ENCODE measurements at regions not wholly inside any gene's neighbourhood (a gene's known extent, or its start where the extent isn't known, plus 50 kb on each side); places are given as distances from the start of the nearest gene placed in this dataset.
"Not testable (repeated sequence)": the region's sequence is repeated elsewhere in the genome, so short reads cannot be mapped to it uniquely, and the experiment has no call there.

DNA sequence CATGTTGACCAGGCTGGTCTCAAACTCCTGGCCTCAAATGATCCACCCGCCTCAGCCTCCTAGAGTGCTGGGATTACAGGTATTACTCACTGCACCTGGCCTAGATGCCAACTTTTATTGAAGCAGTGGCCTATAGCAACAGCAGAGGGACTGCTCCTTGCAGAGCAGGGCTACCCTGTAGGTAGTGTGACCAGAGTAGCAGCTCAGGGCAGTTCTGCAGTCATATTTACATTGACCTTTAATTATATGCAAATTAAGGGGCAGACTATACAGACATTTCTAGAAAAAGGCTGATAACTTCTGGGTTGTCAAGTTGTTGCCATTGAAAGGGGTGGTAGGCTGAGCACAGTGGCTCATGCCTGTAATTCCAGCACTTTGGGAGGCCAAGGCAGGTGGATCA, 115.2 kb upstream of the PLEKHM1 start:
- H3K9me3 ChIP-seq (ENCODE audit: control insufficient read depth, low read length); DNase-seq; intact Hi-C loops (cut with DNase I); ATAC-seq (ENCODE audit: low FRiP score); H3K4me1 ChIP-seq (ENCODE audit: control insufficient read depth in 1 of 2, insufficient read depth in 2 of 2, low read length in 2 of 2); H3K27me3 ChIP-seq (ENCODE audit: control insufficient read depth in 1 of 2, insufficient read depth in 2 of 2, low read length in 1 of 2); H3K4me3 ChIP-seq (ENCODE audit: low read length in 2 of 2); H3K27ac ChIP-seq (ENCODE audit: low read depth in 1 of 2, low read length in 2 of 2); H3K36me3 ChIP-seq (ENCODE audit: control insufficient read depth in 1 of 2, insufficient read depth in 2 of 2, low read length in 1 of 2): not testable (repeated sequence)
- WGBS, 2 donors = 100% methylated on average over 1 of the region's 1 CpG; no CpG with 5 or more reads in 1 of the 2 donors

DNA sequence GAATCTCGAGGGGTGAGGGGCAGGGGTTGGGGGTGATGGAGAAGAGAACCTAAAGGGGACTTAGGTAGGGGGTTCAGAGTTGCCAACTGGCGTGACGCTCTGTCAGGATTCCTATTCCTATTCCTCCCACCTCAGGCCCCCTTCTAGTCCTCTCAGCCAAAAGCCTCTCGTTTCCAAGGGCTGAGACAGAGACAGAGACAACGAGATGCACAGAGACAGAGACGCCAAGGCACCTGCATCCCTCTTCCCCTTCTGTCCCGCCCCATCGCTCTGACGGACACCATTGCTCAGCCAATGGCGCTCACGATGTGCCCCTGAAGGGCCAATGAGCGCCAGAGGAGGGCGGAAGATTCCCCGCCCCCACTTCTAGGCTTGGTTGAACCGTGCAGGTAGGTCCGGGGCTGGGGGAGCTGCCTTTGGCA, 129.5 kb upstream of the PLEKHM1 start:
- H3K4me3 ChIP-seq (ENCODE audit: low read length in 2 of 2) = peak overlapping the region in 1 of 2 donors; percentile 78
- H3K27me3 ChIP-seq (ENCODE audit: control insufficient read depth in 1 of 2, insufficient read depth in 2 of 2, low read length in 1 of 2); H3K4me1 ChIP-seq (ENCODE audit: control insufficient read depth in 1 of 2, insufficient read depth in 2 of 2, low read length in 2 of 2); intact Hi-C loops (cut with DNase I); H3K9me3 ChIP-seq (ENCODE audit: control insufficient read depth, low read length); H3K27ac ChIP-seq (ENCODE audit: low read depth in 1 of 2, low read length in 2 of 2); H3K36me3 ChIP-seq (ENCODE audit: control insufficient read depth in 1 of 2, insufficient read depth in 2 of 2, low read length in 1 of 2): not testable (repeated sequence)
- 1% methylated on average over 11 to 16 of the region's 16 CpGs for WGBS, 2 donors
- DNase-seq (peak; percentile 85 to 86), ATAC-seq (ENCODE audit: low FRiP score) (peak; percentile 97)

- WGBS, 2 donors = 1% methylated on average over 18 to 54 of the region's 54 CpGs
- H3K27me3 ChIP-seq (ENCODE audit: control insufficient read depth in 1 of 2, insufficient read depth in 2 of 2, low read length in 1 of 2); H3K9me3 ChIP-seq (ENCODE audit: control insufficient read depth, low read length); H3K4me1 ChIP-seq (ENCODE audit: control insufficient read depth in 1 of 2, insufficient read depth in 2 of 2, low read length in 2 of 2); intact Hi-C loops (cut with DNase I); H3K36me3 ChIP-seq (ENCODE audit: control insufficient read depth in 1 of 2, insufficient read depth in 2 of 2, low read length in 1 of 2); H3K27ac ChIP-seq (ENCODE audit: low read depth in 1 of 2, low read length in 2 of 2): not testable (repeated sequence)
- peak in 1 of 2 donors; percentile 75 for DNase-seq
- peak overlapping the region; percentile 44 to 78 for H3K4me3 ChIP-seq (ENCODE audit: low read length in 2 of 2)
- ATAC-seq (ENCODE audit: low FRiP score) = peak; percentile 44
These were observed 129.9 kb upstream of the PLEKHM1 start for GRCh38 chr17:45620468-45620867.

DNA sequence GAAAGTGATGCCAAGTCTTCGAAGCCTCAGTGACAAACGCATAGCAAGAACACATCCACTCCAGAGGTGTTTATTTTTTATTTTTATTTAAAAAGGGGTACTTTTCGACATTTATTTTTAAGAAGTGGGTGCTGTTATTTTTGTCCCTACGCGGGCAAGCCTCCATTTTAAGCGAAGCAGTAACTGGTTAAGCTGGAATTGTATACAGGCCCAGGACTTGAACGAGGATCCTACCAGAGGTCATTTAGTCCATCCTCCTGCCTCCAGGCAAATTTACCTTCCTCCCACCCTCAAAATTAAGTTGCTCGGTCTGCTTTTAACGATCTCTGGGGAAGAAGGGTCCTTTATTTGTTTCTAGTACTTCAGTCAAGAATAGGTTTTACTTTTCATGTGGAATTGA, 130.6 kb upstream of the PLEKHM1 start:
- not testable (repeated sequence) for H3K4me3 ChIP-seq (ENCODE audit: low read length in 2 of 2)
- WGBS, 2 donors = 42 to 49% methylated on average over 6 to 7 of the region's 9 CpGs

GRCh38 chr17:45622295-45622694, 131.8 kb upstream of the PLEKHM1 start:
- H3K36me3 ChIP-seq (ENCODE audit: control insufficient read depth in 1 of 2, insufficient read depth in 2 of 2, low read length in 1 of 2); ATAC-seq (ENCODE audit: low FRiP score); H3K4me1 ChIP-seq (ENCODE audit: control insufficient read depth in 1 of 2, insufficient read depth in 2 of 2, low read length in 2 of 2); intact Hi-C loops (cut with DNase I); H3K27me3 ChIP-seq (ENCODE audit: control insufficient read depth in 1 of 2, insufficient read depth in 2 of 2, low read length in 1 of 2); H3K4me3 ChIP-seq (ENCODE audit: low read length in 2 of 2); H3K9me3 ChIP-seq (ENCODE audit: control insufficient read depth, low read length); DNase-seq; H3K27ac ChIP-seq (ENCODE audit: low read depth in 1 of 2, low read length in 2 of 2): not testable (repeated sequence)
- WGBS, 2 donors = 60 to 65% methylated on average over 1 of the region's 3 CpGs

More for the DNA sequence above, 130.6 kb upstream of the PLEKHM1 start:
- DNase-seq; H3K4me1 ChIP-seq (ENCODE audit: control insufficient read depth in 1 of 2, insufficient read depth in 2 of 2, low read length in 2 of 2); H3K27ac ChIP-seq (ENCODE audit: low read depth in 1 of 2, low read length in 2 of 2); H3K9me3 ChIP-seq (ENCODE audit: control insufficient read depth, low read length); H3K27me3 ChIP-seq (ENCODE audit: control insufficient read depth in 1 of 2, insufficient read depth in 2 of 2, low read length in 1 of 2); intact Hi-C loops (cut with DNase I); H3K36me3 ChIP-seq (ENCODE audit: control insufficient read depth in 1 of 2, insufficient read depth in 2 of 2, low read length in 1 of 2); ATAC-seq (ENCODE audit: low FRiP score): not testable (repeated sequence)

DNA sequence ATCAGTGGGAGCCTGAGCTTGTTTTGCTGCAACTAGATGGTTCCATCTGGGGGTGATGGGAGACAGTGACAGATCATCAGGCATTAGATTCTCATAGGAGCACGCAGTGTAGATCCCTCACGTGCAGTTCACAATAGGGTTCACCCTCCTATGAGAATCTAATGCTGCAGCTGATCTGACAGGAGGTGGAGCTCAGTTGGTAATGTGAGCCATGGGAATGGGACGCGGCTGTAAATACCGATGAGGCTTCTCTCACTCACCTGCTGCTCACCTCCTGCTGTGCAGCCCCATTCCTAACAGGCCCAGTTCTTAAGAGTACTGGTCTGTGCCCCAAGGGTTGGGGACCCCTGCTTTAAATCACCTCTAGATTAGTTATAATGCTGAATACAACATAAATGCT, 137.5 kb upstream of the PLEKHM1 start:
- Histone ChIP-seq H3K36me3 (ENCODE audit: control insufficient read depth in 1 of 2, insufficient read depth in 2 of 2, low read length in 1 of 2) (peaks cover 0 to 2% of the 10 kb centered on the region in 2 donors), H3K27me3 (ENCODE audit: control insufficient read depth in 1 of 2, insufficient read depth in 2 of 2, low read length in 1 of 2) (no peaks in the 10 kb centered on the region), H3K4me1 (ENCODE audit: control insufficient read depth in 1 of 2, insufficient read depth in 2 of 2, low read length in 2 of 2) (no peaks in the 10 kb centered on the region), H3K4me3 (ENCODE audit: low read length in 2 of 2) (no peak overlapping the region), H3K27ac (ENCODE audit: low read depth in 1 of 2, low read length in 2 of 2) (no peak overlapping the region), H3K9me3 (ENCODE audit: control insufficient read depth, low read length) (no peaks in the 10 kb centered on the region)
- no peak for ATAC-seq (ENCODE audit: low FRiP score)
- WGBS, 2 donors = 82 to 85% methylated on average over 5 of the region's 5 CpGs
- DNase-seq = no peak
- intact Hi-C loops (cut with DNase I) = no loop called here

GRCh38 chr17:45631941-45632340, 141.4 kb upstream of the PLEKHM1 start:
- intact Hi-C loops (cut with DNase I) = no loop called here
- no peak for DNase-seq
- H3K36me3 ChIP-seq (ENCODE audit: control insufficient read depth in 1 of 2, insufficient read depth in 2 of 2, low read length in 1 of 2) = peaks cover 0 to 2% of the 10 kb centered on the region in 2 donors
- H3K4me1 ChIP-seq (ENCODE audit: control insufficient read depth in 1 of 2, insufficient read depth in 2 of 2, low read length in 2 of 2) = no peaks in the 10 kb centered on the region
- no peak overlapping the region for H3K4me3 ChIP-seq (ENCODE audit: low read length in 2 of 2)
- WGBS, 2 donors = 90 to 92% methylated on average over 2 of the region's 2 CpGs
- H3K27ac ChIP-seq (ENCODE audit: low read depth in 1 of 2, low read length in 2 of 2) = no peak overlapping the region
- no peaks in the 10 kb centered on the region for H3K9me3 ChIP-seq (ENCODE audit: control insufficient read depth, low read length)
- ATAC-seq (ENCODE audit: low FRiP score) = no peak
- H3K27me3 ChIP-seq (ENCODE audit: control insufficient read depth in 1 of 2, insufficient read depth in 2 of 2, low read length in 1 of 2) = no peaks in the 10 kb centered on the region

GRCh38 chr17:45639297-45639849, 144.7 kb upstream of the CRHR1 start:
- ATAC-seq (ENCODE audit: low FRiP score) = no peak
- intact Hi-C loops (cut with DNase I) = no loop called here
- Histone ChIP-seq H3K4me1 (ENCODE audit: control insufficient read depth in 1 of 2, insufficient read depth in 2 of 2, low read length in 2 of 2) (no peaks in the 10 kb centered on the region), H3K36me3 (ENCODE audit: control insufficient read depth in 1 of 2, insufficient read depth in 2 of 2, low read length in 1 of 2) (peaks cover 0 to 4% of the 10 kb centered on the region in 2 donors), H3K27me3 (ENCODE audit: control insufficient read depth in 1 of 2, insufficient read depth in 2 of 2, low read length in 1 of 2) (peaks cover 0 to 1% of the 10 kb centered on the region in 2 donors), H3K27ac (ENCODE audit: low read depth in 1 of 2, low read length in 2 of 2) (no peak overlapping the region), H3K9me3 (ENCODE audit: control insufficient read depth, low read length) (no peaks in the 10 kb centered on the region), H3K4me3 (ENCODE audit: low read length in 2 of 2) (no peak overlapping the region)
- DNase-seq = no peak
- 87 to 89% methylated on average over 4 of the region's 4 CpGs for WGBS, 2 donors

DNA sequence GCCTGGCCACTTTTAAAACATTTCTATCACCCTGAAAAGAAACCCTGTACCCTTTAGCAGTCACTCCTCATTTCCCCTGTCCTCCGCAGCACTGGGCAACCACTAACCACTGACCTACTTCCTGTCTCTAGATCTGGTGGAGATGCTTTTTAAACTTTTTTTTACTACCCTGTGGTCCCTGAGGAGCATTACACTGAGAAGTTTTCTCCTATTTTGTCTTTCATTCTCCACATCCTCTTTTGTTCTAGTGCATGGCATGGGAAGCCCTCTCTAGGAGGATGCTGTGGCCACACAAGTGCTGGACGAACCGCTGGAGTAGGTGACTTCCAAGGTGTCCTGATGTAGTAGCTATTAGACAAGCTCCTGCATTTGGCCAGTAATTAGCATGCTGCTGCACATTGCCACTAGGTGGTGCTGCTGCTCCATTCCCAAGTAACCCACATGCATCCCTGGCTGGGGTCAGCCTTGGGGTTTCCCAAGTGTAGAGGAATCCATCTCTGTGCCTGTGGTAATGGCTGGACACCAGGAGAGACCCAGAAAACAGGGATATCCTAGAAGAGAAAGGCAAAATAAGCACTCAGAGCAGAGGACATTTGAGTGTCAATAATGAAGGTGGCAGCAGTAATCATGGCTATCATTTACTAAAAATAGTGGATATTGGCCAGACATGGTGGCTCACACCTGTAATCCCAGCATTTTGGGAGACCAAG, 143.8 kb upstream of the CRHR1 start:
- ATAC-seq (ENCODE audit: low FRiP score) = peak; percentile 67
- 21 to 23% methylated on average over 3 of the region's 3 CpGs for WGBS, 2 donors

More for the DNA sequence above, 143.8 kb upstream of the CRHR1 start:
- Histone ChIP-seq H3K36me3 (ENCODE audit: control insufficient read depth in 1 of 2, insufficient read depth in 2 of 2, low read length in 1 of 2) (peaks cover 0 to 4% of the 10 kb centered on the region in 2 donors), H3K27me3 (ENCODE audit: control insufficient read depth in 1 of 2, insufficient read depth in 2 of 2, low read length in 1 of 2) (peaks cover 0 to 1% of the 10 kb centered on the region in 2 donors), H3K4me3 (ENCODE audit: low read length in 2 of 2) (no peak overlapping the region), H3K4me1 (ENCODE audit: control insufficient read depth in 1 of 2, insufficient read depth in 2 of 2, low read length in 2 of 2) (no peaks in the 10 kb centered on the region), H3K9me3 (ENCODE audit: control insufficient read depth, low read length) (no peaks in the 10 kb centered on the region), H3K27ac (ENCODE audit: low read depth in 1 of 2, low read length in 2 of 2) (no peak overlapping the region)
- DNase-seq = peak; percentile 76 to 87
- intact Hi-C loops (cut with DNase I) = loop anchor here in 1 of 2 donors (1.0 kb wide), 1 partner anchor 192 kb away; no protein-coding TSS in a partner anchor
